Common myeloid progenitor, CD34-positive (primary cell): ENCODE measurements at regions not wholly inside any gene's neighbourhood (a gene's known extent, or its start where the extent isn't known, plus 50 kb on each side); places are given as distances from the start of the nearest gene placed in this dataset.

Source experiments
- CTCF ChIA-PET: fragments of 350-600 bp; sonication (Branson Sonifier 250); formaldehyde crosslinking; loops from one replicate; lab custom pipeline; 2021; ENCODE audit warnings: antibody characterized with exemption; lab: Charles Lee
- POLR2A ChIA-PET: fragments of 350-600 bp; sonication (Branson Sonifier 250); formaldehyde crosslinking; loops from one replicate; lab custom pipeline; 2021; ENCODE audit warnings: antibody characterized with exemption; lab: Charles Lee
- DNase-seq, 3 donors: peaks; one replicate each; pipeline versions ENCODE4 v3.0.0 to v3.0.0-alpha.2; 2013
- H3K27ac ChIP-seq, 2 experiments: 1 replicate in 1 of 2; 2 replicates in 1 of 2; pipeline ENCODE4 v1.7.0; 2013; ENCODE audit warnings: inconsistent platforms in 2 of 2, low read length in 2 of 2, mild to moderate bottlenecking in 2 of 2, low read depth in 1 of 2, moderate library complexity in 1 of 2; ENCODE audit not compliant: severe bottlenecking in 2 of 2, insufficient read depth in 1 of 2, poor library complexity in 1 of 2
- H3K27me3 ChIP-seq, 5 experiments: replicated peaks in 2 of 5; 1 replicate in 3 of 5; 2 replicates in 2 of 5; pipeline versions ENCODE4 v1.6.1 to v1.7.0; 2013; ENCODE audit warnings: low read length in 4 of 5, mild to moderate bottlenecking in 2 of 5, moderate library complexity in 2 of 5, inconsistent platforms in 1 of 5; ENCODE audit not compliant: insufficient read depth in 5 of 5, control insufficient read depth in 4 of 5
- H3K36me3 ChIP-seq, 4 experiments: 1 replicate in 2 of 4; 2 replicates in 2 of 4; pipeline versions ENCODE4 v1.6.1 to v1.7.0; 2013; ENCODE audit warnings: low read length in 3 of 4, control low read depth in 1 of 4, mild to moderate bottlenecking in 1 of 4; ENCODE audit not compliant: control insufficient read depth in 4 of 4, insufficient read depth in 4 of 4
- H3K4me1 ChIP-seq, 4 experiments: 1 replicate in 3 of 4; 2 replicates in 1 of 4; pipeline versions ENCODE4 v1.6.1 to v1.7.1; 2013; ENCODE audit warnings: low read length in 3 of 4, mild to moderate bottlenecking in 3 of 4, control low read depth in 1 of 4, inconsistent platforms in 1 of 4, moderate library complexity in 1 of 4; ENCODE audit not compliant: control insufficient read depth in 4 of 4, insufficient read depth in 4 of 4; ENCODE audit errors: control extremely low read depth in 1 of 4
- H3K4me3 ChIP-seq, 7 experiments: 1 replicate in 4 of 7; 2 replicates in 3 of 7; pipeline versions ENCODE4 v1.5.1 to v1.7.0; 2013; ENCODE audit warnings: mild to moderate bottlenecking in 7 of 7, low read length in 6 of 7, moderate library complexity in 6 of 7, inconsistent platforms in 2 of 7, low read depth in 2 of 7, control low read depth in 1 of 7; ENCODE audit not compliant: insufficient read depth in 4 of 7, control insufficient read depth in 1 of 7; ENCODE audit errors: extremely low read depth in 1 of 7
- H3K9me3 ChIP-seq, 5 experiments: 1 replicate in 4 of 5; 2 replicates in 1 of 5; pipeline versions ENCODE4 v1.6.1 to v1.7.1; 2013; ENCODE audit warnings: low read length in 4 of 5, mild to moderate bottlenecking in 2 of 5, inconsistent platforms in 1 of 5, low read depth in 1 of 5, moderate library complexity in 1 of 5; ENCODE audit not compliant: control insufficient read depth in 4 of 5, insufficient read depth in 2 of 5; ENCODE audit errors: control extremely low read depth in 1 of 5
- WGBS: methylation state at CpG from one replicate; pipeline ENCODE4 v1.1.5; 2013; ENCODE audit not compliant: insufficient coverage; 5-methylcytosine and 5-hydroxymethylcytosine counted together

DNA sequence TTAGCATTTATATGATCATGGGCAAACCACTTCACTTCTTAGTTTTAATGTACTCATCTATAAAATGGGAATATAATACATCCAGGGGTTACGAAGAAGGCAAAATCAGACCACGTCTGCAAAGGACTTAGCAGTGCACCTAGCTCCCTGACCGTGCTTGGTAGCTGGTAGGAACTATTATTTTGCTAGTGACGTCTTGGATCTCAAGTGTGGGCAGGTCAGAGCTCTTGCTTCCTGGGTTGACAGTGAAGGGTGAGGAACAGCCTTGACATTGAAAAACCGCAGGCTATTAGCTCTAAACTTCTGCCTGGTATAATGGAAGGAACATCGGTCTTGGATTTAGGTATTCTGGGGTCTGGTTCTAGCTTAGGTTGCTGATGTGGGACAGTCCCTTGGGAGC lies 89.3 kb upstream of the MED13L start:
- H3K9me3 ChIP-seq = no peaks in the 10 kb centered on the region
- H3K36me3 ChIP-seq = no peaks in the 10 kb centered on the region
- CTCF ChIA-PET = interaction anchor here (1.2 to 1.5 kb wide), 2 partner anchors 11 to 75 kb away, joined by 3 to 5 read pairs; no protein-coding TSS in a partner anchor
- H3K27me3 ChIP-seq = no peaks in the 10 kb centered on the region
- POLR2A ChIA-PET = interaction anchor here (0.6 kb wide), 1 partner anchor 81 kb away, joined by 3 read pairs; no protein-coding TSS in a partner anchor
- no peak for DNase-seq
- no peak overlapping the region for H3K4me3 ChIP-seq
- H3K4me1 ChIP-seq = peaks cover 0 to 4% (median 2%) of the 10 kb centered on the region in 4 experiments
- WGBS = 92% methylated on average over 5 of the region's 6 CpGs
- no peak overlapping the region for H3K27ac ChIP-seq

DNA sequence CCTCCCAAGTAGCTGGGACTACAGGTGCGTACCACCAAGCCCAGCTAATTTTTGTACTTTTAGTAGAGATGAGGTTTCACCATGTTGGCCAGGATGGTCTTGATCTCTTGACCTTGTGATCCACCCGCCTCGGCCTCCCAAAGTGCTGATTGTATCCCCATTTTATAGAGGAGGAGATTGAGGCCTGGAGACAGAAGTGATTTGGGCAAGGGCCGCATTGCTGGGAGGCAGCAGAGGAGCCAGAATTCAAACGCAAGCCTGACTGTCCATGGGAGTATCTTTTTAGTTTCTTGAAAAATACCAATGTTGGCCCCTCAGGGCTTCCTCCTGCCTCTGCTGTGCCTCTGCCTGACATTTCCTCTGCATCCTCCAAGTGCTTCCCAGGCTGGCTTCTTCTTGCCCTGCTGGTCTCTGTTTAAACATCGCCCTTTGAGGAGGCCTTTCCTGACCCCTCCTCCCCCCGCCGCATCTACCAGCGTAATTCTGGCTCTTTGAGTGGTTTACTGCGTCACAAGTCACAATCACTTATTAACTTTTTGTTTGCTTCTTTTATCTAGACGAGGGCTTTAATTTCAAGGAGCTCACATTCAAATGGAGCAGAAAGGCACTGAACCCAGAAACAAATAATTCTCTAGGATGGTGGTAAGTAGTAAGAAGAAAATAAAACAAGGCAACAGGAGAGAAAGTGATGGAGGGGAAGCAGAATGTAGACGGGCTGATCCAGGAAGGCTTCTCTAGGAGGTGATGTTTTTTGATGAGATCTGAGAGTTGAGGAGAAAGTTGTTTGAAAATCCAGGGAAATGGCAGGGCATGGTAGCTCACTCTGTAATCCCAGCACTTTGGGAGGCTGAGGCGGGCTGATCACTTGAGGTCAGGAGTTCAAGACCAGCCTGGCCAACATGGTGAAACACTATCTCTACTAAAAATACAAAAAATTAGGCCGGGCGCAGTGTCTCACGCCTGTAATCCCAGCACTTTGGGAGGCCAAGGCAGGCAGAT lies 91.0 kb upstream of the MED13L start:
- no peak for DNase-seq
- no peak overlapping the region for H3K4me3 ChIP-seq
- H3K4me1 ChIP-seq = peaks cover 0 to 4% (median 2%) of the 10 kb centered on the region in 4 experiments
- WGBS = 81% methylated on average over 5 of the region's 16 CpGs
- H3K27ac ChIP-seq = no peak overlapping the region
- no peaks in the 10 kb centered on the region for H3K36me3 ChIP-seq
- no peaks in the 10 kb centered on the region for H3K27me3 ChIP-seq
- CTCF ChIA-PET = no interaction called here
- POLR2A ChIA-PET = no interaction called here
- H3K9me3 ChIP-seq = no peaks in the 10 kb centered on the region

DNA sequence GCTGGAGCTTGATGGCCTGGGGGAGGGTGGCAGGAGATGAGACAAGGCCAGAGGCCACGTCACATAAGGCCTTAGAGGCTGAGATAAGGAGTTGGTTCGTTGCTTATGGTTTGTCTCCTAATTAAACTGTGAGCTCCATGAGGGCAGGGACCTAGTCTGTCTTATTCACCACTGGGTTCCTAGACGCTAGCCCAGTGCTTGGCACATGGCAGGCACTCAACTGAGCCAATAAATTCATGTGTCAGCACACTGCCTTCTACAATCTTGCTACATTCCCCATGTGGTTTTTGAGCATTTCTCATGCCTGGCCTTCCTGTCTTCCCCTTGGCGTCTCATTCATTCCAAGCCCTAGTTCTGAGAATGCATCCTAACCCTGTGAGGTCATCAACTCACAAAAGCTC lies 92.5 kb upstream of the MED13L start:
- no peak for DNase-seq
- CTCF ChIA-PET = interaction anchor here (0.9 to 1.1 kb wide), 2 partner anchors 10 to 225 kb away, joined by 3 read pairs; no protein-coding TSS in a partner anchor
- POLR2A ChIA-PET = interaction anchor here (0.6 kb wide), 1 partner anchor 41 kb away, joined by 3 read pairs; no protein-coding TSS in a partner anchor
- peaks cover 0 to 10% (median 4%) of the 10 kb centered on the region in 4 experiments for H3K4me1 ChIP-seq
- H3K9me3 ChIP-seq = no peaks in the 10 kb centered on the region
- H3K36me3 ChIP-seq = no peaks in the 10 kb centered on the region
- 74% methylated on average over 3 of the region's 4 CpGs for WGBS
- no peaks in the 10 kb centered on the region for H3K27me3 ChIP-seq
- no peak overlapping the region for H3K4me3 ChIP-seq
- no peak overlapping the region for H3K27ac ChIP-seq

DNA sequence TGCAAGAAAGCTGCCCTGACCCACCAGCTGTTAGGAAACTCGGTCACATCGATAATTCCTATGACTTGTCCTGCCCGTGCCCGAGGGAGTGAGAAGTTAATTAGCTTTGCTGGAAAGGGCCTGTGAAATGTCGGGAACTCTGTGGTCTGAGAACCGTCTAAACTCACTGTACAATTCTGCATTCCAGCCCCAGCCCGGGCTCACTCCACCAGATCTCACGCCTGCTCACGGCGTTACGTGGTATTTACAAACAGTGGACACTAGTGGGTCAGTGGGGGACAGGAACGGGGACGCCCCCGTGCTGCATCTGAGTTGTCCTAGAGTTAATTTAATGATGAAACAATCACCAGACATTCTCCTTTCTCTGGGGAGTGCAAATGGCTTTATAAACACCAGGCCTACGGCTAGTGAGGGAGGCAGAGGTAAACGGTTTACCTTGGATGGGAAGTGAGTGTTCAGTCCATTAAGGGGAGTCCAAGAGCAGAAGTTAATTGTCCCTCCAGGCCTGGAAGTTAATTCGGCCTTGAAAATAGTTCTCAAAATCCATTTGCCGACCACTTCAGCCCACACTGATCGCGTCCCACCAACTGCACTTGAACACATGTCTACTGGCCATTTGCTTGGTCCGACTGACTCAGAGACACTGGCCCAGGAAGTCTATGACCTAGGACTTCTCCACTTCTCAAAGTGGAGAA lies 93.5 kb upstream of the MED13L start:
- CTCF ChIA-PET = interaction anchor here (1.1 kb wide), 1 partner anchor 11 kb away, joined by 3 read pairs; no protein-coding TSS in a partner anchor
- H3K27ac ChIP-seq = no peak overlapping the region
- DNase-seq = no peak
- H3K4me1 ChIP-seq = peaks cover 0 to 10% (median 4%) of the 10 kb centered on the region in 4 experiments
- H3K9me3 ChIP-seq = no peaks in the 10 kb centered on the region
- POLR2A ChIA-PET = no interaction called here
- H3K27me3 ChIP-seq = no peaks in the 10 kb centered on the region
- 96% methylated on average over 21 of the region's 21 CpGs for WGBS
- H3K4me3 ChIP-seq = no peak overlapping the region
- H3K36me3 ChIP-seq = no peaks in the 10 kb centered on the region

DNA sequence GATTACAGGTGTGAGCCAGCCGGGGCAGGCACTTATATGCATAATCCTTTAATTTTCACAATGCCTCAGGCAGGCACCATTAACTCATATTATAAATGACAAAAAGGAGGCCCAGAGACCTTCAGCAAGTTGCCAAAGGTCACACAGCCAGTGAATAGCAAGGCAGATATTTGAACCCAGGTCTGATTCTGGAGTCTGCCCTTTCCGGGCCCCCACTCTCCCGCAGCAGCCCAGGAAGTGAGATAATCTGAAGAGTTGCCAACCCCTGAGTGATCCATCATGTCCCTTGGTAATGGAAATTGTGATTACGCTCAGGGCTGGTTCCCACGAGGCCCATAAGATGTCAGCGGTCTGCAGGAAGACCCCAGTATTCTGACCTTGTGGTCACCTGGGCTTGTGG lies 95.3 kb upstream of the MED13L start:
- ChIA-PET POLR2A (no interaction called here), CTCF (no interaction called here)
- Histone ChIP-seq H3K27me3 (no peaks in the 10 kb centered on the region), H3K4me1 (peaks cover 0 to 16% (median 5%) of the 10 kb centered on the region in 4 experiments), H3K36me3 (no peaks in the 10 kb centered on the region), H3K9me3 (no peaks in the 10 kb centered on the region), H3K4me3 (no peak overlapping the region), H3K27ac (no peak overlapping the region)
- 81% methylated on average over 6 of the region's 6 CpGs for WGBS
- no peak for DNase-seq

DNA sequence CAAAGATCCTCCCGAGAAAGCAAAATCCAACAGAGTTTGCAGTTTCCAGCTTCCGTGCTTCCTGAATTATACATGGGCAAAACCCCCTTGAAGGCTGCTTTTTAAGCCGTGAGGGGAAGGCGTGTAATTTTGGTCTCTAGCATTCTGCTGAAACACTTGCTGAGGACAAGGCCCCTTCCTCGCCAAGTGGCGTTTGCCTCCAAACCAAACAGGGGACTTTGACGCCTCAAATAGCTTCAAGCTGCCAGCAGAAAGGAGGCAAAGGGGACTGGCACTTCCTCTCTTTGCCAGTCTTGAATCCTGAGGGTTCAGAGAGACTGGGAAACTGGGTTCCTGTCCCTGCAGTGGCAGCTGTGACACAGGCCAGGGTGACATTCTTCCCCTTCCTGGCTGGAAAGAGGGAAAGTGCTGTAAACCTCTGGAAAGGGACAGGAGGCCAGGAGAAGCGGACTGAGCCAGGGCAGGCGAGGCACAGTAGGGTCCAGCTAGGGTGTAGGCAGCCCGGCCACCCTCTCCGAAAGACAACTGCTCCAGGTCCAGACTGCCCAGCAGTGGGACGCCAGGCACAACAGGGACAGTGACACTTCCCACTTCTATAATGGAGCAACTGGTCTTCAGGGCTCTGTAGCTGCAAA lies 96.2 kb upstream of the MED13L start:
- H3K27me3 ChIP-seq = no peaks in the 10 kb centered on the region
- H3K4me1 ChIP-seq = peaks cover 0 to 12% (median 3%) of the 10 kb centered on the region in 4 experiments
- peak in 2 of 3 donors; percentile 25 to 35 for DNase-seq
- CTCF ChIA-PET = no interaction called here
- WGBS = 88% methylated on average over 11 of the region's 12 CpGs
- no peaks in the 10 kb centered on the region for H3K9me3 ChIP-seq
- no peak overlapping the region for H3K4me3 ChIP-seq
- H3K36me3 ChIP-seq = no peaks in the 10 kb centered on the region
- H3K27ac ChIP-seq = no peak overlapping the region
- POLR2A ChIA-PET = interaction anchor here (0.6 kb wide), 1 partner anchor 748 kb away, joined by 5 read pairs; no protein-coding TSS in a partner anchor
